GM12874 (cell line): ENCODE measurements at regions not wholly inside any gene's neighbourhood (a gene's known extent, or its start where the extent isn't known, plus 50 kb on each side); places are given as distances from the start of the nearest gene placed in this dataset.

ENCODE experiments used
- TF ChIP-seq, protein P1 (sequence below): IDR thresholded peaks from 2 replicates; pipeline ENCODE4 v1.5.1; 2011; ENCODE audit warnings: low read depth, mild to moderate bottlenecking, control low read depth, low read length, moderate library complexity; ENCODE audit not compliant: insufficient read depth

DNA sequence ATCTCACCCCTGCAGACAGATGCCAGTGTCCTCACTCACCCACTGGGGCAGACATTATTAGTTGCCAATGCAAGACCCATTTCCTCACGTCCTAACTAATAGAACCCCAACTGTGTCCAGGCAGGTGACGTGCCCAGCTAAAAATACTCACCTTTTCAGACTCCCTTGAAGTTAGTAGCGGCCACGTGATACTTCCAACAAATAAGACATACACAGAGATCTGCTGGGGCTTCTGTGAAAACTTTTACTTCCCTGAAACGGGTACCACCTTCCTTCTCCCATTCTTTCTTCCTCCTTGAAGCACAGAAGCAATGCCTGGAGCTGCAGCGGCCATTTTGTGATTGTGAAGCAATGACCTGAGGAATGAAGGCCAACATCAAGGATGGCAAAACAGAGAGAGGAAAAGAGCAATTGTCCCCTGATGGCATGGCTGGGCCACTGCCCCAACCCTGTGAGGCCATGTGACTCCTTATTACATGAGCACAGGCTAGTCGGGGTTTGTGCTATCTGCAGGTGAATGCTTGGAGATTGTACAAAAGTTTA lies 74.4 kb upstream of the TMPRSS2 start:
- TF ChIP-seq, protein P1, sequence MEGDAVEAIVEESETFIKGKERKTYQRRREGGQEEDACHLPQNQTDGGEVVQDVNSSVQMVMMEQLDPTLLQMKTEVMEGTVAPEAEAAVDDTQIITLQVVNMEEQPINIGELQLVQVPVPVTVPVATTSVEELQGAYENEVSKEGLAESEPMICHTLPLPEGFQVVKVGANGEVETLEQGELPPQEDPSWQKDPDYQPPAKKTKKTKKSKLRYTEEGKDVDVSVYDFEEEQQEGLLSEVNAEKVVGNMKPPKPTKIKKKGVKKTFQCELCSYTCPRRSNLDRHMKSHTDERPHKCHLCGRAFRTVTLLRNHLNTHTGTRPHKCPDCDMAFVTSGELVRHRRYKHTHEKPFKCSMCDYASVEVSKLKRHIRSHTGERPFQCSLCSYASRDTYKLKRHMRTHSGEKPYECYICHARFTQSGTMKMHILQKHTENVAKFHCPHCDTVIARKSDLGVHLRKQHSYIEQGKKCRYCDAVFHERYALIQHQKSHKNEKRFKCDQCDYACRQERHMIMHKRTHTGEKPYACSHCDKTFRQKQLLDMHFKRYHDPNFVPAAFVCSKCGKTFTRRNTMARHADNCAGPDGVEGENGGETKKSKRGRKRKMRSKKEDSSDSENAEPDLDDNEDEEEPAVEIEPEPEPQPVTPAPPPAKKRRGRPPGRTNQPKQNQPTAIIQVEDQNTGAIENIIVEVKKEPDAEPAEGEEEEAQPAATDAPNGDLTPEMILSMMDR: no peak

DNA sequence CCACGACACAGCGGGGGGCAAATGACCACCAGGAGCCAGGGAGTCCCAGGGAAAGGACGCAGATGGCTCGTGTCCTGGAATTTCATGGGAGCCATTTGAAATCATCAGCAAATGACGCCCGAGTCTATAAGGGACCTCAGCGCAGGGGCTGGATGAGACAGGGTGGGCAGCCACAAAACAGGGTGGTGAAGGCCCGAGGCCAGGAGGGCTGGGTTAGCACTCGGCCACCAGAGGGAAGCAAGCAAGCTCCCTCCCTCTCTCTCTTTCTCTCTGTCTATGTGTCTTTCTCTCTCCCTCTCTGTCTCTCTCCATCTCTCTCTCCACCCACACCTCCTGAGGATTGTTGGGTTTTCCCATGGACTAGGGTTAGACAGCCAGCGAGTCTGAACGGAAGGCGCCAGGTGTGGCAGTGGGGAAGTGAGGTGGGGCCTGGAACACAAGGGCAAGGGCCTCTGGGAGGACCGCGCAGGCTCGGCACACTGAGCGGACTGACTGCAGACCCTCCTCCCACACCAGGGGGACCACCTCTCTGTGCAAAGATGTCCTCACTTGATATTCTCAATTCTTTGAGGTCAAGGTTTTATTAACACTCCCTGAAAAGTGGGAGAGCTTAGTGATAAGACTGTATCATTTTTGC lies 73.8 kb upstream of the TMPRSS2 start:
- TF ChIP-seq, protein P1: no peak

DNA sequence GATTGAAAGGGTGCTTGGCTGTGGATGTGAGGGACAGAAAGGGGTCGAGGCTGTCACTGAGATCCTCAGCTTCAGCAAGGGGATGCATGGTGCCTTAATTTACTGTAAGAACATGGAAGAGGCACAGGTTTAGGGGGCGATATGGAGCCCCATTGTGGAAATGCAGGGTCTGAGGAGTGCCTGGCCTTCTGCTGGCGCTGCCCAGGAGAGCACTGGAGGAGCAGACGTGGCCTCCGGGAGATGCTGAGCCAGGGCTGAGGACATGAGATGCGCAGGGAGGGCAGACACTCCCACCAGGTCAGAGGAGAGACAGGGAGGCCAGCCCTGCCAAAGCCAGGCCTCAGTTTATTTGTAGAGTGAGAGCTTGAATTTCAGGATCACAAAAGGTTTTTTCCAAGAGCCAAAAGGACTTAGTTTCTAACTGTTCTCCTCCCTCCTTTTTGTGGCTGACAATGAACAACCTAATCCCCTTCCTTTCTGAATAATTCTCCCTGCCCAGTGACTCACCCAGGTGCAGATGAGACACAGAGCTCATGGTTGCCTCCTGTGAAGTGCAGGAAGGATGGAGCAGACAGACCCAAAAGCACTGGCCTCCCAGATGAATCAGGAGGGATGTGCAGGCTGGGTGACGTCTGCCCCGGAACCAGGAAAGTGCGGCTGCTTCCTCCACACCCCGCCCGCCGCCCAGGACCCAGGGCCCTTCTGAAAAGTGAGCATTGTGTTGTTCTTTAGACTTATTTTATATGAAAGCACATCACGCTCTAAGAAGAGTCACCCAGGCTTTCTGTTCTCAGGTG lies 73.0 kb upstream of the TMPRSS2 start:
- TF ChIP-seq, protein P1: no peak

DNA sequence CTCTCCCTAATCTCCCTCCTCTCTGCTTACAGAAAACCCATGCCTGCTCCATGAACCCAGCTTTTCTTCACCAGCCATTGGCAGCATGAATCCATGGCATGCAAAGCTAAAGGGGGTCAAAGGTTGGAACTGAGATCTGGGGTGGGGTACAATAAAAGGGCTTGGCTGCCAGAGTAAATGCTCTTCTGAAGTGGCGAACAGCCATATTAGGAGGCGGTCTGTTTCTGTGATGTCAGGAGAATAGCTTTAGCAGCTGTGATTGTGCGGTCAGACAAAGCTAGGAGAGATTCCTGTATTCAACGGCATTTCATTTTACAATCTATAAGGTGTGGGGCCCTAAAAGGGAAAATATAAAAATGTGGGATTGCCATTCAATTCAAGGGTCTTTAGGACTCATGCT lies 71.7 kb upstream of the TMPRSS2 start:
- TF ChIP-seq, protein P1: no peak

DNA sequence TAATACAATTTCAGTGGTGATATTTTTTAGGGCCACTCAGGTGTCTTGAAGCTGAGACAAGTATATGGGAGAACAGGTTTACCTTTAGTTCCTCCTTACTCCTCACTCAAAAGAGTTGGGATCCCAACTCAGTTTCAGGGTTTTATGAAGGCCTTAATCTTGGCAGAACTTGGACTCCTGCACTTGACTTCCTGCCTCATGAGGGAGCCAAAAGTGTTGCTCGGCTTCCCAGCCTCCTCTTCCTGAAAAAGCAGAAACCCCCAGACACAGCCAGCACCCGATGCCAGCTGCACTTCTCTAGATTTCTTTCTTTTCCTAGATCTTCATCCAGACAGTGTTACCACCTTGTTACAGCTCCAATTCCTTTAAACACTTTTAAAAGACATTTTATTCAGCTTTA lies 70.8 kb upstream of the TMPRSS2 start:
- TF ChIP-seq, protein P1: no peak

DNA sequence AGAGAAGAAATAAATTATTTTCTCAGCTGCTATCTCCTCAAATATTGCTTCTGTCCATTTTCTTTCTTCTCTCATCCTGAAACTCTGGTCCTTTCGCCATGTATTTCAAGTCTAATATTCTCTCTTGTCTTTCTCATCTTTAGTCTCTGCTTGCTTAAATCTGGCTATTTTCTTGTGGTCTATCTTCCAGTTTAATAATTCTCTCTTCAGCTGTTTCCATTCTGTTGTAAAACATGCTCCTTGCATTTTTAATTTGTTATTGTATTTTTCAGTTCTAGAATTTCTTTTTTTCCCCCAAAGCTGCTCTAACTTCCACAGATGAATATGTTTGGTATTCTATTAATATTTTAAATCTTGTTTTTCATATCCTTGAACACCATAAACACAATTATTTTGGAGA lies 70.1 kb upstream of the TMPRSS2 start:
- TF ChIP-seq, protein P1: no peak

DNA sequence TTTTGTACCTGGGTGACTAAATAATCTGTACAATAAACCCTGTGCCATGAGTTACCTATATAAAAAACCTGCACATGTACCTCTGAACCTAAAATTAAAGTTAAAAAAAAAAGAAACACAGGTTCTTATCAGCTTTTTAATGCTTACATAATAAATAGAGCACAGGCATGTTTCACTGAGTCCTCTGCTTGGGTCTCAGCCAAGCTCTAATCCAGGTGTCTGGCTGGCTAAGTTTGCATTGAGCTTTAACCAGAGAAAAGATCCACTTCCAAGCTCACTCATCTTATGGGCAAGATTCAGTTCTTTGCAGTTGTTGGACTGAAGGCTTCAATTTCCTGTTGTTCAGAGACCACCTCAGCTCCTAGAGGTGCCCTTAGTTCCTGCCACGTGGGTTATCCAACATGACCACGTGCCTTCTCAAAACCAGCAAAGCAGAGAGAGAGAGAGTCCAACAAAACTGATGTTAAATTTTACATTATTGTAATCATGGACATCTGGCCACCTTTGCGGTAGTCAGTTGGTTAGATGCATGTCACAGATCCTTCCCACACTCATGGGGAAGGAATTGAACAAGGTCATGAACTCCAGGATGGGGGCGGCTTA lies 68.2 kb upstream of the TMPRSS2 start:
- TF ChIP-seq, protein P1: no peak
